IMR-90 (cell line): ENCODE measurements at regions not wholly inside any gene's neighbourhood (a gene's known extent, or its start where the extent isn't known, plus 50 kb on each side); places are given as distances from the start of the nearest gene placed in this dataset.

Source experiments
- RAD21 ChIP-seq: IDR thresholded peaks from 2 replicates; pipeline ENCODE4 v1.6.1; 2012; ENCODE audit warnings: low read length, improper control_type of control experiment
- TF ChIP-seq, protein P1 (sequence below): conservative IDR thresholded peaks from 2 replicates; pipeline ENCODE4 v1.5.1; 2012; ENCODE audit warnings: mild to moderate bottlenecking, low read depth, low read length, improper control_type of control experiment

DNA sequence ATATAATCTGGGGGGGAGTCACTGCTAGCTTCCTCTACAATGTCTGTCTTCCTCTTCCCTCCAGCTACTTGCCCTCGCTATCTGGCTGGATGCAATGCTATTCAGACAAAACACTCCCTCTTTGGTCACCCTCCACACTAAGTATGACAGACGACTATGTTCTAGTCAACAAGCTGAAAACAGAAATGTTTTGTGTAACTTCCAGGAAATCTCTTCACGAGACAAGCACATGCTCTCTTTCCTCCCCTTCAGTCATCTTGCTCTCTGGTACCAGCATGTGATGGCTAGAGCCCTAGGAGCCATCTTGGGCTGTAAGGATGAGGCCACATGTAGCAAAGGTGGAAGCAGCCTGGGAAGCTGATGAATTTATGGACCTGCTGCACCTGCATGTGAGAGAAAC lies 151.3 kb downstream of the ARRDC4 start:
- TF ChIP-seq, protein P1, sequence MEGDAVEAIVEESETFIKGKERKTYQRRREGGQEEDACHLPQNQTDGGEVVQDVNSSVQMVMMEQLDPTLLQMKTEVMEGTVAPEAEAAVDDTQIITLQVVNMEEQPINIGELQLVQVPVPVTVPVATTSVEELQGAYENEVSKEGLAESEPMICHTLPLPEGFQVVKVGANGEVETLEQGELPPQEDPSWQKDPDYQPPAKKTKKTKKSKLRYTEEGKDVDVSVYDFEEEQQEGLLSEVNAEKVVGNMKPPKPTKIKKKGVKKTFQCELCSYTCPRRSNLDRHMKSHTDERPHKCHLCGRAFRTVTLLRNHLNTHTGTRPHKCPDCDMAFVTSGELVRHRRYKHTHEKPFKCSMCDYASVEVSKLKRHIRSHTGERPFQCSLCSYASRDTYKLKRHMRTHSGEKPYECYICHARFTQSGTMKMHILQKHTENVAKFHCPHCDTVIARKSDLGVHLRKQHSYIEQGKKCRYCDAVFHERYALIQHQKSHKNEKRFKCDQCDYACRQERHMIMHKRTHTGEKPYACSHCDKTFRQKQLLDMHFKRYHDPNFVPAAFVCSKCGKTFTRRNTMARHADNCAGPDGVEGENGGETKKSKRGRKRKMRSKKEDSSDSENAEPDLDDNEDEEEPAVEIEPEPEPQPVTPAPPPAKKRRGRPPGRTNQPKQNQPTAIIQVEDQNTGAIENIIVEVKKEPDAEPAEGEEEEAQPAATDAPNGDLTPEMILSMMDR, result no peak
- TF ChIP-seq RAD21, result no peak
